ENCODE measurements at regions not wholly inside any gene's neighbourhood (a gene's known extent, or its start where the extent isn't known, plus 50 kb on each side); places are given as distances from the start of the nearest gene placed in this dataset.

DNA sequence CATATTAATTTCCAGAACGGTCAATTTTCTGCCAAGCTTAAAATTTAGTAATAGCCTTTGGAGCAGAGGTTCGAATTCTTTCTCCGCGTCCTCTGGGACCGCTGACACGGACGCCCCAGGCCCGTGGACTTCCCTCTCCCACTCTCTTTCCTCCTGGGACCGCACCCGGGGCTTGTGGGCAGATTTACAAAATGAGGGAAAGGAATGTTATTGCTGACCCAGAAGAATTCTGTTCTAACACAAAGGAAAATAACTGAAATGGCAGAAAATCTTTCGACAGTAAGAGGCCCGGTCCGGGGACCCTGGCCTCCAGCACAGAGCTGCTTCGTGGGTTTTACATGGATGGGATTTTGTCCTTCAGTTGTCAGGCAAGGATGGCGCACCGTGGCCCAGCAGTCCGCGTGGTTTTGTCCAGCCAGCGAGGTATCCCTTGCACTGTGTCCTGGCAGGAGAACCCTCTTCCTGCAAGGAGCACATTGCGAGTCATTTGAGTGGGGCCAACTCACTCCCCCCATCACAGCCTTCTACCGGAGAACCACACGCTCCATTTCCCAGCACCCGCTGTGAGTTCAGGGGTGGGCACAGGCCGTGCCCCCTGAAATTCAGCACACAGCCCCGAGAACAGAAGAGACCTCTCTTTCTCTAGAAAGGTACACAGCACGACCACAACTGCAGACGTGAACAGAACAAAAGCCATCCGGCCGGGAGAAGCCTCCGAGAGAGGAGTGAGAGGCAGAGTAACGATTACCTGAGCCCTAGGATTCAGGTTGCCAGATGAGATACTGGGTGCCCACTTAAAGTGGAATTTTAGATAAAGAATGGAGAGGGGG, 106.0 kb upstream of the AFDN start:
- ATAC-seq (ENCODE audit: low read depth) = no peak
- Mint-ChIP-seq H3K27ac (no peak overlapping the region), H3K27me3 (peaks cover 56% of the 10 kb centered on the region), H3K4me1 (no peaks in the 10 kb centered on the region), H3K4me3 (no peak overlapping the region), H3K9me3 (peaks cover 4% of the 10 kb centered on the region), H3K36me3 (no peaks in the 10 kb centered on the region)
- no peak for DNase-seq
- POLR2A ChIA-PET = no interaction called here

DNA sequence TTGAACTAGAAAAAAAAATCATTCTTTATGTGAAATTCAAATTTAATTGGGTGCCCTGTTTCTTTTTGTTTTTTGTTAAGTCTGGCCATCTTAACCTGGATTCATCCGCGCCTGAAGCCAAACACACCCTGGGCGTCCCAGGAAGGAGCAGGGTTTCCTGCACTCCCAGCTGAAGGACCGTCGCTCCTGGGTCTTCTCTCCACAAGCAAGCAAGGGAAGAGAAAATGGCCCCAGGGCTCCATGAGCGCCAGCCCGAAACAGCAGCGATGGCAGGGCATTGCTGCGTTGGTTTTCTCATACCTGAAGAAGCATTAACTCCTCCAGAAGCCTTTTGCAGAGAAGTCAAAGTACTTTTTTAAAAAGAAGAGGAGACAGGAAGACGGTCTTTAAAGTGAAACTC, 105.4 kb upstream of the AFDN start:
- no peak overlapping the region for H3K4me3 Mint-ChIP-seq
- POLR2A ChIA-PET = no interaction called here
- no peaks in the 10 kb centered on the region for H3K36me3 Mint-ChIP-seq
- peaks cover 50% of the 10 kb centered on the region for H3K27me3 Mint-ChIP-seq
- DNase-seq = no peak
- no peak overlapping the region for H3K27ac Mint-ChIP-seq
- no peak for ATAC-seq (ENCODE audit: low read depth)
- no peaks in the 10 kb centered on the region for H3K4me1 Mint-ChIP-seq
- peaks cover 4% of the 10 kb centered on the region for H3K9me3 Mint-ChIP-seq

DNA sequence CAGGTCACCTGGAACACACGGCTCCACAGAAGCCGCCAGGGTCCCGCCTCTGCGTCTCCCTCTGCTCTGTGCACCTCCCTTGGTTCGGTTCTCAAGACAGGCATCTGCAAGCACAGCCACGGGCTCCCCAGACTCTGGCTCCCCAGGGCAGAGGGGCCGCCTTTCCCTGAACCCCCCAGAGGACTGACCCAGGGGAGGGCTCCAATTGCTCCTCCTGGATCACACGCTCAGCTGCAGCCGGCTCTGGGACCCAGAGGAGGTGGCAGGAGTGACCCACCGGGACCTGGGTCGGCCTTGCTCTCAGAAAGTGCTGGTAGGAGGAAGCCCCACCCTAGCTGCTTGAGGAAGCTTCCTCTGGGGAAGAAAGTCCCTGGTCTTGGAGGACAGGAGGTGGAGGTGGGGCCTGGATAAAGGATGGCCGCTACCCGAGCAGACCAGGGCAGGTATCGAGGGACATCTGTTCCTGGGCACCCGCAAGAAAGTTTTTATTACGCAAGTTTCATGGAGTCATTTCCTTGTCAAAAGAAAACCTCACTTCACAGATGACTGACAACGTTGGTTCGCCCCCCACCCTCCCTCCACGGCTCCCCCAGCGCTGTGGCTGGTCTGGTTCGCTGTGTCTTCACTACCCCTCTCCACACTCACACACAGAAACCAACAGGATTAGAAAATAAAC, 103.9 kb upstream of the AFDN start:
- Mint-ChIP-seq H3K4me3 (no peak overlapping the region), H3K27ac (no peak overlapping the region), H3K27me3 (peaks cover 36% of the 10 kb centered on the region), H3K4me1 (no peaks in the 10 kb centered on the region), H3K9me3 (peaks cover 4% of the 10 kb centered on the region), H3K36me3 (no peaks in the 10 kb centered on the region)
- POLR2A ChIA-PET = no interaction called here
- ATAC-seq (ENCODE audit: low read depth) = no peak
- no peak for DNase-seq

DNA sequence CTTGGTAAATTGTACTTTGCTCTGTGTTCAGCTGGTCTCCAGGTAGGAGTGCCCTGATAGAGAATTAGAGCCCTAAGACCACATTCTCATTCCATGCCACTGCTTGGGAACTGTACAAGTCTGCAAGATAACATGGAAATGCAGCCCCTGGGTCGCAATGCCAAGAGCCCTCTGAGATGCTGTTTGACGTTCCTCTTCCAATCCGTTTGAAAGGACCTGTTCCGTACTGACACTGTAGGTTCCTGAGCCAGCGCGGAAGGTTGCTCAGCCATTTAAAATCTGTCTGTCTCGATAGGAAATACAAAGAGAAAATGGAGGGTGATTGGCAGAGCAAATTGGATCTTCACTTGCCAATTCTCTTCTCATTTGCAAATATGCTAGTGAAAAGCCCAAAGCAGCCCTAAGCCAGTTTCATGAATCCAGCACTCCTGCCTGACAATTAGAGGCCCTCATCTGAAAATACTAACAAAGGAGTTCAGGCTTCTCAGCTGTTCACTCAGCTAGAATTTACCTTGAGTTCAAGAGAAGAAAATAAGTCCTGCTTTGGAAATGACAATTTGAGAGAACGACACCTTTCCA, 100.6 kb upstream of the AFDN start:
- no peaks in the 10 kb centered on the region for H3K36me3 Mint-ChIP-seq
- peaks cover 22% of the 10 kb centered on the region for H3K27me3 Mint-ChIP-seq
- no peak for ATAC-seq (ENCODE audit: low read depth)
- H3K4me3 Mint-ChIP-seq = no peak overlapping the region
- H3K9me3 Mint-ChIP-seq = no peaks in the 10 kb centered on the region
- no peaks in the 10 kb centered on the region for H3K4me1 Mint-ChIP-seq
- POLR2A ChIA-PET = no interaction called here
- no peak overlapping the region for H3K27ac Mint-ChIP-seq
- DNase-seq = no peak

DNA sequence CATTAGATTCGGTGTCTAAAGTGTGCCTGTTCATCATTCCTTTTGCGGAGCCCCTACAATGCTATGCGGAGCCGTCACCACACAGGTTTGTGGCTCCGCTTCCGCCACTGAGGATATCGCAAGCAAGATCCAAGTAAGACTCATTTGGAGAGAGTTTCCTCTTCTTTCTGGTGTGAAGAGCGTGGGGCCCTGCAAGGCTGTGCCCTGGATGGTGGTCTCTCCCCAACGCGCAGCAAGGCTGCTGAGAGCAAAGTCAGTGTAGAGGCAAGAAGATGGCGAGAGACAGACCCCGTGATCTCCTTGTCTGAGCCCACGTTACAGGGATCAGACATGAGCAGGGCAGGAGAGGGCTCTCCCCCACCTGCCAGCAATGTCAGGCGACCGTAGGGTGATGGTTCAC, 96.3 kb upstream of the AFDN start:
- H3K9me3 Mint-ChIP-seq = no peaks in the 10 kb centered on the region
- no peak overlapping the region for H3K27ac Mint-ChIP-seq
- DNase-seq = no peak
- POLR2A ChIA-PET = no interaction called here
- H3K4me1 Mint-ChIP-seq = no peaks in the 10 kb centered on the region
- H3K36me3 Mint-ChIP-seq = no peaks in the 10 kb centered on the region
- H3K27me3 Mint-ChIP-seq = peaks cover 3% of the 10 kb centered on the region
- no peak overlapping the region for H3K4me3 Mint-ChIP-seq
- ATAC-seq (ENCODE audit: low read depth) = no peak

DNA sequence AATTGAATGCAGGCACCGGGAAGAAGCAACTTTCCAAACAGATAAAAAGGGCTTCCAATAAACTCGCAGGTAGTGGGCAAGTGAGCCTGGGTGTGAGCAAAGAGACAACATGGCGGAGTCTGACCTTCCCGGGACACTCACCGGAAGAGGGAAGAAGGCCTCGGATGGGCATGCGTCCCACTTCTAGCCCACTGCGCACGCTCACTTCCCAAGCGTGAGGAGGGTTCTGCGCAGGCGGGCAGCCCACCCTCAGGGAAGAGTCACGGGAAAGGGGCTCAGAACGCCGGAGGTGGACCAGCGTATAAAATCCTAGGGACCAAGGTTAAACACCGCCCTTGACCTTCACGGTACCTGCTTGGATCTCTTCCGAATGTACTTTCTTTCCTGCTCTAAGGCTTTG, 95.5 kb upstream of the AFDN start:
- no peaks in the 10 kb centered on the region for H3K9me3 Mint-ChIP-seq
- no peak for DNase-seq

DNA sequence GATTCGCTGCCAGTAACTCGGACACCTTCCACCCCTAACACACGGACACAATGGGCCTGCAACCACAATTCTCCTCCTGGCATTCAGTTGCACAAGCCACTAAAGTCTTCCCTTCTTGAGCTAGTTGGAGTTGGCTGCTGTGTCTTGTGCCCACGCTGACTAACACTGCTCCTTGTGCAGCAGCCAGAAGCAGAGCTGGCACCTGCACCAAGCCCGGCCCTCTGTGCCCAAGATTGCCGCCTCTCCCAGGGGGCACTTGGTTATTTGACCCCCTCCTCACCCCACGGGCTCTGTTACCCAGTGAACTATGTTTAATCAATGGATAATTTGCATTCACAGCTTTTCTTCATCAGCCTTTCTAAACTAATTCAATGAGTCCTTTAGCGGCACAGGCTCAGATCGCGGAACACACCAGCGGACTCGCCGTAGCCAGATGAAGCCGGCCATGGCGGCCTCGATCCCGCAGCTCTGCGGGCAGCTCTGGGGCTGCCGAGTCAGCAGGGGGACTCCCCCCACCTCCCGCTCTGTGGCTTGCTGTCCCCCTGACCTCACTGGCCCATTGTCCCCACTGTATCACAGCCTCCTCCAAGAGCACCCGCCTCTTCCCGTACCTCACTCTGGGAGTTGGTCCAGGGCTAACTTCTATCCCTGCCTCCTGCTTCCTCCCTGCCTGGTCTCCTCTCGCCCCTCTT, 94.8 kb upstream of the AFDN start:
- no peaks in the 10 kb centered on the region for H3K36me3 Mint-ChIP-seq
- no peak overlapping the region for H3K4me3 Mint-ChIP-seq
- no peaks in the 10 kb centered on the region for H3K4me1 Mint-ChIP-seq
- ATAC-seq (ENCODE audit: low read depth) (no peak), DNase-seq (no peak)
- H3K9me3 Mint-ChIP-seq = no peaks in the 10 kb centered on the region
- no peak overlapping the region for H3K27ac Mint-ChIP-seq
- POLR2A ChIA-PET = no interaction called here
- peaks cover 3% of the 10 kb centered on the region for H3K27me3 Mint-ChIP-seq

More for the DNA sequence above, 95.5 kb upstream of the AFDN start:
- Mint-ChIP-seq H3K36me3 (no peaks in the 10 kb centered on the region), H3K4me3 (no peak overlapping the region), H3K4me1 (no peaks in the 10 kb centered on the region), H3K27me3 (peaks cover 3% of the 10 kb centered on the region), H3K27ac (no peak overlapping the region)
- ATAC-seq (ENCODE audit: low read depth) = no peak
- POLR2A ChIA-PET = no interaction called here

DNA sequence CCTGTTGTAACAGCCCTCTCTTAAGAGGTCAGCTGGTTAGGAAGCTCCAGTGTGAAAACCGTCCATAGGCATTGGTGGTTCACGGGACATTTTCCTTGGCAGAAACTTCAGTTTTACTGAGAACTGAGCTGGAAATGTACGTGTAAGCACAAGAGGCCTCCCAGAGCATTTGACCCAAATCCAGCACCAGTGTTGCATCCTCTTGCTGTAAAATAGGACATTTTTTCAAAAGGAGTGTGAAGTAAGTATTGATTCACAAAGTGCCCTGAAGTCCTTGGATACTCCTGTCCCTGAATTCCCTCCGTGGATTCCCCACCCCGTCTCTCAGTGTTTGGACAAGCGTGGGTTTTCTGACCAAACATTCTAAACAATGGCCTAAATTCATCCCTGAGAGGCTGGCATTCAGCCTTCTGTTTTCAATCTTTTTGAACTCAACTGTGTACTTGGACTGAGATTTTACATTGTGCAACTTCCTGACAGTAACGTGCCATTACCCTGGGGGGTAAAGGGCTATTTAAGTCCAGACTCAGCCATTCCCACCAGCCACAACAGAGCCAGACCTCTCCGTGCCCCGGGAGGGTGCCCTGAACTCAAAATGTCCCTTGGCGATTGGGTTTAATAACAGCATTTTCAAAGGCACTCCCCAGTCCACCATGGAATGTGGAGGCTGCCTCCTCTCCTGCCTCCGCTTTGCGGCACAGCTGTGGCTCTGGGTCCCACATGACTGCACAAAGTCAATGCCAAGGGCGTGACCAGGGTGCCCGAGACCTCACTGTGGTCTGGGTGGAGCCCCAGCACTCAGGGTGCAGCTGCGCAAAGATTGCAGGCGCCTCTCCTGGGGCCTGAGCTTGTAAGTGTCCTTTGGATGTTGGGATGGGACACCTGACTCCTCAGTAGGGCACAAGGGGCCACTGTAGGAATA, 92.7 kb upstream of the AFDN start:
- Mint-ChIP-seq H3K4me3 (no peak overlapping the region), H3K4me1 (no peaks in the 10 kb centered on the region), H3K27ac (no peak overlapping the region), H3K9me3 (no peaks in the 10 kb centered on the region), H3K27me3 (peaks cover 3% of the 10 kb centered on the region), H3K36me3 (no peaks in the 10 kb centered on the region)
- no peak for ATAC-seq (ENCODE audit: low read depth)
- POLR2A ChIA-PET = no interaction called here
- DNase-seq = no peak

DNA sequence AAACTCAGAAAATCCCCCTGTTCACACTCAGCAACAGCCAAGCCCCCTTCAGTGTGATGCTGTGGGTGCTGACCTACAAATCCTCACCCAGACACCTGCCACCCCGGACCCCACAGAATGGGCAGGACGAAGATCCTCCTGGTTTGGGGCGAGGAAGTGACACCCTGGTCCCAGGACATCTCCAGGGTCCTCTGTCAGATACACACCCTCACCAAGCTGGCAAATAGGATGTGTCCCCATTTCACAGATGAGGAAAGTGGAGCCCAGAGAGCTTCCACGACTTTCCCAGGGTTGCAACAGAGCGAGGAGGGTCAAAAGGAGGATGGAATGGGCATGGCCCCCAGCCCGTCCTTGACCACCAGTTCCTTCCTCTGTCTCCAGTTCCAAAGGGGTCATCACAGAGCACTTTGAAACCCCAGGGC, 92.0 kb upstream of the AFDN start:
- H3K9me3 Mint-ChIP-seq = no peaks in the 10 kb centered on the region
- ATAC-seq (ENCODE audit: low read depth) = no peak

DNA sequence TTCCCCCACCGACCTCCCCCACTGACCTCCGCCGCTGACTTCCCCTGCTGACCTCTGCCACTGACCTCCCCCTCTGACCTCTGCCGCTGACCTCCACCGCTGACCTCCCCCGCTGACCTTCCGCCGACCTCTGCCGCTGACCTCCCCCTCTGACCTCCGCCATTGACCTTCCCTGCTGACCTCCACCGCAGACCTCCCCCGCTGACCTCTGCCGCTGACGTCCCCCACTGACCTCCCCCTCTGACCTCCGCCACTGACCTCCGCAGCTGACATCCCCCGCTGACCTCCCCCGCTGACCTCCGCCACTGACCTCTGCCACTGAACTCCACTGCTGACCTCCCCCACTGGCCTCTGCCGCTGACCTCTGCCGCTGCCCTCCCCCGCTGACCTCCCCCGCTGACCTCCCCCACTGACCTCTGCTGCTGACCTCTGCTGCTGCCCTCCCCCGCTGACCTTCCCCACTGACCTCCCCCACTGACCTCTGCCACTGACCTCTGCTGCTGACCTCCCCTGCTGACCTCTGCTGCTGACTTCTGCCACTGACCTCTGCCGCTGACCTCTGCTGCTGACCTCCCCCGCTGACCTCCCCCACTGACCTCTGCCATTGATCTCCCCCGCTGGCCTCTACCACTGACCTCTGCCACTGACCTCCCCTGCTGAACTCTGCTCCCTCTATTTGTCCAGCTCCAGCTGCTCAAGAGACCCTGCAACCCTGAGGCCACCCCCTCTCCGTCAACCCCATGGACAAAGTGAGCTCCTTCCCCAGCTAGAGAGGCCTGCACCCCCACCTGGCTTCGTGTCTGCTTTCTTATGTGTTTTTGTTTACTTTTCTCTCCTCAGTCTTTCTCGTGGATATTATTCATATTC, 91.4 kb upstream of the AFDN start:
- H3K36me3 Mint-ChIP-seq = no peaks in the 10 kb centered on the region
- no peaks in the 10 kb centered on the region for H3K9me3 Mint-ChIP-seq
- DNase-seq (no peak), ATAC-seq (ENCODE audit: low read depth) (no peak)
- peaks cover 6% of the 10 kb centered on the region for H3K27me3 Mint-ChIP-seq
- no peaks in the 10 kb centered on the region for H3K4me1 Mint-ChIP-seq
- H3K27ac Mint-ChIP-seq = no peak overlapping the region
- no peak overlapping the region for H3K4me3 Mint-ChIP-seq
- POLR2A ChIA-PET = no interaction called here

More for the DNA sequence above, 92.0 kb upstream of the AFDN start:
- no peak for DNase-seq
- H3K4me3 Mint-ChIP-seq = no peak overlapping the region
- no peaks in the 10 kb centered on the region for H3K4me1 Mint-ChIP-seq
- H3K27me3 Mint-ChIP-seq = peaks cover 4% of the 10 kb centered on the region
- no peaks in the 10 kb centered on the region for H3K36me3 Mint-ChIP-seq
- no peak overlapping the region for H3K27ac Mint-ChIP-seq
- POLR2A ChIA-PET = no interaction called here

DNA sequence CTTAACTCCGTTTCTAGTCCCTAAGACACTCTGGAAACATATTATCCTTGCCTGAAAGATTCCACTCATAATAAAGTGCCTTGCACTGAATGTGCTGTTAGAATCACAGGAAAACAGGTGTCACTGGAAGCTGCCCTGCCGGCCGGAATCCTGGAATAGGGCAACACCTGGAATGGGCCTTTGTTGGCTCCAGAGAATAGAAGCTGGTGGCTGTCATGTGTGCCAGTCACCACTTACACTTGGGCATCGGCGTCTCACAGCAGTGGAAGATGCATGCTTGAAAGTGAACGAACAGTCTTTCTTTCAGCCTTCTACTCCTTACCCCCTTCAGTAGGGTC, 90.8 kb upstream of the AFDN start:
- Mint-ChIP-seq H3K27me3 (peaks cover 6% of the 10 kb centered on the region), H3K36me3 (no peaks in the 10 kb centered on the region), H3K9me3 (no peaks in the 10 kb centered on the region), H3K4me1 (no peaks in the 10 kb centered on the region), H3K4me3 (no peak overlapping the region), H3K27ac (no peak overlapping the region)
- ATAC-seq (ENCODE audit: low read depth) (no peak), DNase-seq (no peak)
- POLR2A ChIA-PET = no interaction called here

DNA sequence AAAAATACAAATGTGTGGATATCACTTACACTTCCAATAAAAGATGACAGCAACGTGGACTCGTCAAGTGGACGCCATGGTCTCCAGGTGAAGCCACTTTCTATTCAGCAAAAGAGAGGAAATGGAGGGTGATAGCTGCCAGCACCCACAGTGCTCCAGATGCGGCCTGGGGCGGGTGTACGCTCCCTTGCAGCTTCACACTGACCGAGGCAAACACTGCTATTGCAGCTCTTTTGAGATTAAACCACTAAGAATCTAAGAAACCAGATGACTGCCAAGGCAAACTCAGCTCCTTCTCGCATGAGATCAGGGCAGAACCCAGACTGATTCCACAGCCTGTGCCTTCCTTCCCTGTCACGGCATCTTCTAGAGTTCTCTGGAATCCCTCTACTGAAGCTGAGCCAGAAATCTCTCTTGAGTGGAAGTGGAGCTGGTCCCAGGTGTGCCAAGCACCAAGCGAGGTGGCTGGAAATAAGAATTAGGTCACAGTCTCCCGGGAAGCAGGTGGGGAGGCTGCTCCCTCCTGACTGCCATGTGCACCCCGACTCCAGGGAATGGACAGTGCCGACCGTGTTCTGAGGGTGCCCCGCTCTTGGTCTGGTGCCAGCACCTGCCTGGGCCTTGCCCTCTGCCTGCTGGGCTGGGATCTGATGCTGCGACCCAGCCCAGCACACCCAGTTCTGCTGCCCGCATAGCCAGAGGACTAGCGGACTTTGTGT, 90.1 kb upstream of the AFDN start:
- Mint-ChIP-seq H3K9me3 (no peaks in the 10 kb centered on the region), H3K36me3 (no peaks in the 10 kb centered on the region), H3K4me1 (no peaks in the 10 kb centered on the region), H3K27ac (no peak overlapping the region), H3K27me3 (peaks cover 4% of the 10 kb centered on the region), H3K4me3 (no peak overlapping the region)
- DNase-seq = no peak
- ATAC-seq (ENCODE audit: low read depth) = no peak
- POLR2A ChIA-PET = no interaction called here
